ENCODE measurements at regions not wholly inside any gene's neighbourhood (a gene's known extent, or its start where the extent isn't known, plus 50 kb on each side); places are given as distances from the start of the nearest gene placed in this dataset.
"Not testable (repeated sequence)": the region's sequence is repeated elsewhere in the genome, so short reads cannot be mapped to it uniquely, and the experiment has no call there.

- DNase-seq: no peak
- TF ChIP-seq POLR2A (IDR thresholded peaks at IDR 0.05; ENCODE audit: low read length) (no peak), GATA1 (IDR thresholded peaks at IDR 0.05; ENCODE audit: low read depth, low read length) (no peak)
Observed at GRCh38 chr20:30602424-30602823, 655.0 kb upstream of the DEFB115 start.

GRCh38 chr20:30606990-30607389, 650.5 kb upstream of the DEFB115 start:
- TF ChIP-seq POLR2A (IDR thresholded peaks at IDR 0.05; ENCODE audit: low read length) (no peak), GATA1 (IDR thresholded peaks at IDR 0.05; ENCODE audit: low read depth, low read length) (no peak)
- no peak for DNase-seq

GRCh38 chr20:30610029-30610693, 647.3 kb upstream of the DEFB115 start:
- no peak for DNase-seq
- TF ChIP-seq GATA1 (IDR thresholded peaks at IDR 0.05; ENCODE audit: low read depth, low read length): no peak
- TF ChIP-seq POLR2A (IDR thresholded peaks at IDR 0.05; ENCODE audit: low read length): no peak

- TF ChIP-seq POLR2A (IDR thresholded peaks at IDR 0.05; ENCODE audit: low read length): no peak
- no peak for TF ChIP-seq GATA1 (IDR thresholded peaks at IDR 0.05; ENCODE audit: low read depth, low read length)
- no peak for DNase-seq
Observed at GRCh38 chr20:30610751-30611150, 646.7 kb upstream of the DEFB115 start.

GRCh38 chr20:30611239-30611984, 646.1 kb upstream of the DEFB115 start:
- DNase-seq: no peak
- no peak for TF ChIP-seq POLR2A (IDR thresholded peaks at IDR 0.05; ENCODE audit: low read length)

- TF ChIP-seq POLR2A (IDR thresholded peaks at IDR 0.05; ENCODE audit: low read length): no peak
- no peak for TF ChIP-seq GATA1 (IDR thresholded peaks at IDR 0.05; ENCODE audit: low read depth, low read length)
- DNase-seq: no peak
Observed at GRCh38 chr20:30612344-30612743, 645.1 kb upstream of the DEFB115 start.

GRCh38 chr20:30621346-30621745, 636.1 kb upstream of the DEFB115 start:
- not testable (repeated sequence) for DNase-seq

- DNase-seq: not testable (repeated sequence)
Observed at GRCh38 chr20:30624310-30624709, 633.2 kb upstream of the DEFB115 start.

- DNase-seq: not testable (repeated sequence)
Observed at GRCh38 chr20:30629376-30629775, 628.1 kb upstream of the DEFB115 start.

GRCh38 chr20:30630761-30631160, 626.7 kb upstream of the DEFB115 start:
- no peak for DNase-seq
- TF ChIP-seq GATA1 (IDR thresholded peaks at IDR 0.05; ENCODE audit: low read depth, low read length) (no peak), POLR2A (IDR thresholded peaks at IDR 0.05; ENCODE audit: low read length) (no peak)

GRCh38 chr20:30631261-30631789, 626.1 kb upstream of the DEFB115 start:
- DNase-seq: not testable (repeated sequence)

GRCh38 chr20:30632773-30633172, 624.7 kb upstream of the DEFB115 start:
- not testable (repeated sequence) for DNase-seq

- DNase-seq: not testable (repeated sequence)
Observed at GRCh38 chr20:30641522-30641921, 615.9 kb upstream of the DEFB115 start.

- not testable (repeated sequence) for DNase-seq
Observed at GRCh38 chr20:30660982-30661381, 596.5 kb upstream of the DEFB115 start.

GRCh38 chr20:30668418-30668817, 589.0 kb upstream of the DEFB115 start:
- not testable (repeated sequence) for DNase-seq

GRCh38 chr20:30669330-30670029, 588.0 kb upstream of the DEFB115 start:
- DNase-seq: not testable (repeated sequence)

- not testable (repeated sequence) for DNase-seq
Observed at GRCh38 chr20:30671120-30671519, 586.3 kb upstream of the DEFB115 start.

- not testable (repeated sequence) for DNase-seq
Observed at GRCh38 chr20:30675988-30676564, 581.4 kb upstream of the DEFB115 start.

GRCh38 chr20:30682236-30682635, 575.2 kb upstream of the DEFB115 start:
- DNase-seq: not testable (repeated sequence)

- not testable (repeated sequence) for DNase-seq
Observed at GRCh38 chr20:30712861-30713260, 544.6 kb upstream of the DEFB115 start.

All from erythroblast (primary cell).